ENCODE measurements at regions not wholly inside any gene's neighbourhood (a gene's known extent, or its start where the extent isn't known, plus 50 kb on each side); places are given as distances from the start of the nearest gene placed in this dataset.

DNA sequence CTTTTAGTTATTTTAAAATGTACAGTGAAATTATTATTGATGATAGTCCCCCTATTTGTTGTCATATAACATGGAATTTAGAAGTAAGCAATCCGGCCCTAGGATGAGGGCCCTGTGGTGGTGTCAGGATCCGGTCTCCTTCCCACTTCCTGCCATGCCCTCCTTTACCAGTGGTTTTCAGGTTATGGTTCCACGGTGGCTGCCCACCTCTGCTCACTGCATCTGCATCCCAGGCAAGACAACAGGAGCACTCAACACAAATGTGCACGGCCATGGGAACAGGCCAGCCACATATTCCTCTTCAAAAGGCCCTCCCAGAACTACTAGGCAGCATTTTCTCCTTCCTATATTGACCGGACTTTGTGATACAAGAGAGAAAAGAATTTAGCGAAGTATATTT lies 1007.2 kb downstream of the TBC1D22A start:
- DNase-seq (no peak), ATAC-seq (ENCODE audit: low read depth) (no peak)
- CTCF ChIA-PET, result no interaction called here
- Histone ChIP-seq H3K9me3 (ENCODE audit: control extremely low read depth in 1 of 3, control insufficient read depth in 2 of 3, insufficient read depth in 1 of 3, low read length in 2 of 3) (no peaks in the 10 kb centered on the region), H3K27me3 (replicated peaks in 1 of 4; ENCODE audit: control extremely low read depth in 1 of 4, control insufficient read depth in 3 of 4, insufficient read depth in 4 of 4, low read length in 3 of 4) (no peaks in the 10 kb centered on the region), H3K79me2 (ENCODE audit: control insufficient read depth, insufficient read depth, low read length) (no peaks in the 10 kb centered on the region), H3K4me3 (ENCODE audit: control extremely low read depth in 1 of 5, extremely low read depth in 1 of 5, insufficient read depth in 1 of 5, low read depth in 2 of 5, low read length in 4 of 5) (no peak overlapping the region), H3K36me3 (replicated peaks in 1 of 2; ENCODE audit: control extremely low read depth in 1 of 2, control insufficient read depth in 1 of 2, extremely low read depth in 1 of 2, insufficient read depth in 2 of 2, low read length in 1 of 2) (no peaks in the 10 kb centered on the region), H3K27ac (ENCODE audit: low read length in 2 of 2) (no peak overlapping the region), H3K9ac (ENCODE audit: low read length) (no peak overlapping the region), H4K20me1 (ENCODE audit: control insufficient read depth, insufficient read depth, low read length, poor library complexity, severe bottlenecking) (no peaks in the 10 kb centered on the region), H3K4me2 (replicated peaks; ENCODE audit: low read depth, low read length, poor library complexity, severe bottlenecking) (no peak overlapping the region), H3K4me1 (ENCODE audit: control insufficient read depth in 2 of 2, insufficient read depth in 2 of 2, low read length in 2 of 2) (no peaks in the 10 kb centered on the region), H2AFZ (ENCODE audit: insufficient read depth, low read depth, low read length, poor library complexity, severe bottlenecking) (no peak overlapping the region)
- TF ChIP-seq, protein P1, sequence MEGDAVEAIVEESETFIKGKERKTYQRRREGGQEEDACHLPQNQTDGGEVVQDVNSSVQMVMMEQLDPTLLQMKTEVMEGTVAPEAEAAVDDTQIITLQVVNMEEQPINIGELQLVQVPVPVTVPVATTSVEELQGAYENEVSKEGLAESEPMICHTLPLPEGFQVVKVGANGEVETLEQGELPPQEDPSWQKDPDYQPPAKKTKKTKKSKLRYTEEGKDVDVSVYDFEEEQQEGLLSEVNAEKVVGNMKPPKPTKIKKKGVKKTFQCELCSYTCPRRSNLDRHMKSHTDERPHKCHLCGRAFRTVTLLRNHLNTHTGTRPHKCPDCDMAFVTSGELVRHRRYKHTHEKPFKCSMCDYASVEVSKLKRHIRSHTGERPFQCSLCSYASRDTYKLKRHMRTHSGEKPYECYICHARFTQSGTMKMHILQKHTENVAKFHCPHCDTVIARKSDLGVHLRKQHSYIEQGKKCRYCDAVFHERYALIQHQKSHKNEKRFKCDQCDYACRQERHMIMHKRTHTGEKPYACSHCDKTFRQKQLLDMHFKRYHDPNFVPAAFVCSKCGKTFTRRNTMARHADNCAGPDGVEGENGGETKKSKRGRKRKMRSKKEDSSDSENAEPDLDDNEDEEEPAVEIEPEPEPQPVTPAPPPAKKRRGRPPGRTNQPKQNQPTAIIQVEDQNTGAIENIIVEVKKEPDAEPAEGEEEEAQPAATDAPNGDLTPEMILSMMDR (IDR thresholded peaks at IDR 0.05), result no peak
- TF ChIP-seq EZH2 (IDR thresholded peaks at IDR 0.05; ENCODE audit: borderline replicate concordance, insufficient read depth, low read depth, low read length, poor library complexity, severe bottlenecking), result no peak
- peaks cover 25% of the 10 kb centered on the region for H3K27me3 Mint-ChIP-seq
- intact Hi-C loops (cut with micrococcal nuclease), result no loop called here
- no peak overlapping the region for H3K27ac Mint-ChIP-seq
- POLR2A ChIA-PET, result no interaction called here
- peaks cover 2% of the 10 kb centered on the region for H3K9me3 Mint-ChIP-seq (ENCODE audit: insufficient read depth)
- H3K4me1 Mint-ChIP-seq, result no peaks in the 10 kb centered on the region
- 100% methylated on average over 1 of the region's 6 CpGs for WGBS (ENCODE audit: insufficient coverage)
- H3K4me3 Mint-ChIP-seq, result no peak overlapping the region

DNA sequence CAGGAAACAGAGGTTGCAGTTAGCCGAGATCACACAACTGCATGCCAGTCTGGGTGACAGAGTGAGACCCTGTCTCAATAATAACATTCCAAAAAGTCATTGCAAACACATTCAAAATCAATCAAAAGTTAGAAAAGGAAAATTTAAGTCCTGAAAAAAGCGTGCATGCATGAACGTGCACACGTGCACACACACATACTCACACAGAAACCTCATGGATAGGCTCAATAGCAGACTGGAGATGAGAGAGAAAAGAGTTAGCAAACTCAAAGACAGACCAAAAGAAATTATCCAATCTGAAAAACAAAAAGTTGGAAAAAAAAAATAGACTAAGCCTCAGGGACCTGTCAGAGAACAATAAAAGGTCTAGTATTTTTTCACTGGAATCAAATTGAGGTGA lies 1005.6 kb downstream of the TBC1D22A start:
- no peaks in the 10 kb centered on the region for H3K79me2 ChIP-seq (ENCODE audit: control insufficient read depth, insufficient read depth, low read length)
- ATAC-seq (ENCODE audit: low read depth) (no peak), DNase-seq (no peak)
- H3K27ac ChIP-seq (ENCODE audit: low read length in 2 of 2), result no peak overlapping the region
- no peak overlapping the region for H3K27ac Mint-ChIP-seq
- TF ChIP-seq EZH2 (IDR thresholded peaks at IDR 0.05; ENCODE audit: borderline replicate concordance, insufficient read depth, low read depth, low read length, poor library complexity, severe bottlenecking), result no peak
- TF ChIP-seq, protein P1 (IDR thresholded peaks at IDR 0.05), result no peak
- no peaks in the 10 kb centered on the region for H3K4me1 ChIP-seq (ENCODE audit: control insufficient read depth in 2 of 2, insufficient read depth in 2 of 2, low read length in 2 of 2)
- H3K9me3 ChIP-seq (ENCODE audit: control extremely low read depth in 1 of 3, control insufficient read depth in 2 of 3, insufficient read depth in 1 of 3, low read length in 2 of 3), result no peaks in the 10 kb centered on the region
- H3K4me1 Mint-ChIP-seq, result no peaks in the 10 kb centered on the region
- CTCF ChIA-PET, result no interaction called here
- H3K9me3 Mint-ChIP-seq (ENCODE audit: insufficient read depth), result peaks cover 2% of the 10 kb centered on the region
- no peak overlapping the region for H2AFZ ChIP-seq (ENCODE audit: insufficient read depth, low read depth, low read length, poor library complexity, severe bottlenecking)
- intact Hi-C loops (cut with micrococcal nuclease), result no loop called here
- POLR2A ChIA-PET, result no interaction called here
- H3K4me2 ChIP-seq (replicated peaks; ENCODE audit: low read depth, low read length, poor library complexity, severe bottlenecking), result no peak overlapping the region
- peaks cover 0 to 7% (median 0%) of the 10 kb centered on the region in 4 experiments for H3K27me3 ChIP-seq (replicated peaks in 1 of 4; ENCODE audit: control extremely low read depth in 1 of 4, control insufficient read depth in 3 of 4, insufficient read depth in 4 of 4, low read length in 3 of 4)
- H4K20me1 ChIP-seq (ENCODE audit: control insufficient read depth, insufficient read depth, low read length, poor library complexity, severe bottlenecking), result no peaks in the 10 kb centered on the region
- peaks cover 26% of the 10 kb centered on the region for H3K27me3 Mint-ChIP-seq
- no peak overlapping the region for H3K4me3 ChIP-seq (ENCODE audit: control extremely low read depth in 1 of 5, extremely low read depth in 1 of 5, insufficient read depth in 1 of 5, low read depth in 2 of 5, low read length in 4 of 5)
- 60% methylated on average over 1 of the region's 4 CpGs for WGBS (ENCODE audit: insufficient coverage)
- no peak overlapping the region for H3K9ac ChIP-seq (ENCODE audit: low read length)
- H3K4me3 Mint-ChIP-seq, result no peak overlapping the region
- no peaks in the 10 kb centered on the region for H3K36me3 ChIP-seq (replicated peaks in 1 of 2; ENCODE audit: control extremely low read depth in 1 of 2, control insufficient read depth in 1 of 2, extremely low read depth in 1 of 2, insufficient read depth in 2 of 2, low read length in 1 of 2)
